Liver (tissue), 8 donors: ENCODE measurements at regions not wholly inside any gene's neighbourhood (a gene's known extent, or its start where the extent isn't known, plus 50 kb on each side); places are given as distances from the start of the nearest gene placed in this dataset.

Source experiments
- DNase-seq: peaks from one replicate; pipeline ENCODE4 v3.0.0-alpha.2; 2017; ENCODE audit warnings: low spot score
- H3K27ac ChIP-seq, 2 donors: one replicate each; pipeline ENCODE4 v1.7.0; 2013; ENCODE audit warnings: inconsistent platforms in 2 of 2, low read length in 2 of 2, control low read depth in 1 of 2, low read depth in 1 of 2, mild to moderate bottlenecking in 1 of 2
- H3K27me3 ChIP-seq, 4 donors: one replicate each; pipeline versions ENCODE4 v1.6.1 to v1.7.0; 2013; ENCODE audit warnings: low read length in 3 of 4, inconsistent platforms in 1 of 4, mild to moderate bottlenecking in 1 of 4, moderate library complexity in 1 of 4; ENCODE audit not compliant: control insufficient read depth in 4 of 4, insufficient read depth in 4 of 4
- H3K36me3 ChIP-seq, 4 donors: one replicate each; pipeline versions ENCODE4 v1.6.1 to v1.7.0; 2013; ENCODE audit warnings: low read length in 3 of 4, mild to moderate bottlenecking in 3 of 4, low read depth in 1 of 4, moderate library complexity in 1 of 4; ENCODE audit not compliant: control insufficient read depth in 4 of 4, insufficient read depth in 3 of 4
- H3K4me1 ChIP-seq, 4 donors: one replicate each; pipeline versions ENCODE4 v1.6.1 to v1.7.0; 2013; ENCODE audit warnings: low read length in 3 of 4, mild to moderate bottlenecking in 3 of 4, moderate library complexity in 1 of 4; ENCODE audit not compliant: control insufficient read depth in 4 of 4, insufficient read depth in 4 of 4
- H3K4me3 ChIP-seq, 3 donors: one replicate each; pipeline versions ENCODE4 v1.6.1 to v1.7.0; 2013; ENCODE audit warnings: low read length in 3 of 3, control low read depth in 1 of 3, low read depth in 1 of 3, mild to moderate bottlenecking in 1 of 3
- H3K9ac ChIP-seq, 2 donors: one replicate each; pipeline ENCODE4 v1.7.0; 2013; ENCODE audit warnings: low read length in 2 of 2, mild to moderate bottlenecking in 2 of 2, moderate library complexity in 2 of 2, control low read depth in 1 of 2, low read depth in 1 of 2
- H3K9me3 ChIP-seq, 4 donors: one replicate each; pipeline versions ENCODE4 v1.6.1 to v1.7.0; 2013; ENCODE audit warnings: low read length in 3 of 4; ENCODE audit not compliant: control insufficient read depth in 4 of 4
- ATF3 ChIP-seq: IDR thresholded peaks from 2 replicates; pipeline ENCODE4 v1.6.1; 2016; ENCODE audit warnings: antibody characterized with exemption
- EGR1 ChIP-seq, 2 donors: IDR thresholded peaks; 2 replicates each; pipeline ENCODE4 v1.6.1; 2016 to 2018; ENCODE audit warnings: antibody characterized with exemption in 2 of 2, low read depth in 2 of 2
- FOXA1 ChIP-seq: IDR thresholded peaks from 2 replicates; pipeline ENCODE4 v1.6.1; 2016; ENCODE audit warnings: antibody characterized with exemption
- GABPA ChIP-seq, 2 donors: IDR thresholded peaks in 1 of 2; conservative IDR thresholded peaks in 1 of 2; 2 replicates each; pipeline ENCODE4 v1.6.1; 2016; ENCODE audit warnings: antibody characterized with exemption in 2 of 2, mild to moderate bottlenecking in 1 of 2, moderate library complexity in 1 of 2
- HNF4A ChIP-seq, 2 donors: conservative IDR thresholded peaks; 2 replicates each; pipeline ENCODE4 v1.6.1; 2016; ENCODE audit warnings: antibody characterized with exemption in 2 of 2, mild to moderate bottlenecking in 2 of 2
- HNF4G ChIP-seq: IDR thresholded peaks from 2 replicates; pipeline ENCODE4 v1.6.1; 2016; ENCODE audit warnings: antibody characterized with exemption
- JUND ChIP-seq, 2 donors: IDR thresholded peaks; 2 replicates each; pipeline ENCODE4 v1.6.1; 2016; ENCODE audit warnings: antibody characterized with exemption in 2 of 2
- NR2F2 ChIP-seq: IDR thresholded peaks from 2 replicates; pipeline ENCODE4 v1.6.1; 2016; ENCODE audit warnings: antibody characterized with exemption
- RAD21 ChIP-seq, 2 donors: IDR thresholded peaks; 2 replicates each; pipeline ENCODE4 v1.6.1; 2016; ENCODE audit warnings: antibody characterized with exemption in 2 of 2, mild to moderate bottlenecking in 2 of 2
- RXRA ChIP-seq, 2 donors: IDR thresholded peaks; 2 replicates each; pipeline ENCODE4 v1.6.1; 2017 to 2018; ENCODE audit warnings: antibody characterized with exemption in 2 of 2, mild to moderate bottlenecking in 1 of 2
- SP1 ChIP-seq: IDR thresholded peaks from 2 replicates; pipeline ENCODE4 v1.6.1; 2018; ENCODE audit warnings: antibody characterized with exemption, mild to moderate bottlenecking
- TAF1 ChIP-seq: conservative IDR thresholded peaks from 2 replicates; pipeline ENCODE4 v1.6.1; 2016; ENCODE audit warnings: antibody characterized with exemption, mild to moderate bottlenecking
- YY1 ChIP-seq: IDR thresholded peaks from 2 replicates; pipeline ENCODE4 v1.6.1; 2016; ENCODE audit warnings: antibody characterized with exemption, mild to moderate bottlenecking
- WGBS: extraction: QIAGEN DNeasy Blood & Tissue Kit; methylation state at CpG from one replicate; pipeline ENCODE4 v1.1.7; 2013; 5-methylcytosine and 5-hydroxymethylcytosine counted together
- TF ChIP-seq, protein P1 (sequence below): IDR thresholded peaks from 2 replicates; pipeline ENCODE4 v1.6.1; 2016; ENCODE audit warnings: antibody characterized with exemption
- TF ChIP-seq, protein P2 (sequence below): fragments of 150-350 bp; IDR thresholded peaks from 2 replicates; pipeline ENCODE4 v1.5.1; 2017; ENCODE audit warnings: improper control_type of control experiment, low read depth, low read length; ENCODE audit not compliant: missing input control
- TF ChIP-seq, protein P3 (sequence below): IDR thresholded peaks from 2 replicates; pipeline ENCODE4 v1.6.1; 2016; ENCODE audit warnings: antibody characterized with exemption
- TF ChIP-seq, protein P4 (sequence below): IDR thresholded peaks from 2 replicates; pipeline ENCODE4 v1.6.1; 2016; ENCODE audit warnings: antibody characterized with exemption, mild to moderate bottlenecking
- donor health status: healthy.
- donor health status: healthy.
- donor health status: healthy.
- donor health status: healthy.
- donor health status: healthy.

DNA sequence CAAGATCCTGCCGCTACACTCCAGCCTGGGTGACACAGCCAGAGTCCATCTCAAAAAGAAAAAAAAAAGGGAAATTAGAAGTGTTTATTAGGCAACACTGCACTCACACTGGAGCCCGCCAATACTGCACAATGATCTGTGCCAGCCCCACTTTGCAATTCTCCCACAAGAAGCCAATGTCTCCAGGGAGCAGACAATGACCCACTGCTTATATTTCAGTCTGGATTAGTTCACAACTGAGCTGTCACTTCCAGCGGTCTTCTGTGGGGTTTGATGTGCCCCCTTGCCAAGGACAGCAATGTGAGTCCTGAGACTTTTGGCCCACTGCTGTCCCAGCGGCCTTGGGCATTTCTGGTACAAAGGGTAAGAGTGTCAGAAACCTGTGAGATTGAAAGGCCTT lies 85.6 kb upstream of the PPM1B start (continued):
- TF ChIP-seq, protein P1, sequence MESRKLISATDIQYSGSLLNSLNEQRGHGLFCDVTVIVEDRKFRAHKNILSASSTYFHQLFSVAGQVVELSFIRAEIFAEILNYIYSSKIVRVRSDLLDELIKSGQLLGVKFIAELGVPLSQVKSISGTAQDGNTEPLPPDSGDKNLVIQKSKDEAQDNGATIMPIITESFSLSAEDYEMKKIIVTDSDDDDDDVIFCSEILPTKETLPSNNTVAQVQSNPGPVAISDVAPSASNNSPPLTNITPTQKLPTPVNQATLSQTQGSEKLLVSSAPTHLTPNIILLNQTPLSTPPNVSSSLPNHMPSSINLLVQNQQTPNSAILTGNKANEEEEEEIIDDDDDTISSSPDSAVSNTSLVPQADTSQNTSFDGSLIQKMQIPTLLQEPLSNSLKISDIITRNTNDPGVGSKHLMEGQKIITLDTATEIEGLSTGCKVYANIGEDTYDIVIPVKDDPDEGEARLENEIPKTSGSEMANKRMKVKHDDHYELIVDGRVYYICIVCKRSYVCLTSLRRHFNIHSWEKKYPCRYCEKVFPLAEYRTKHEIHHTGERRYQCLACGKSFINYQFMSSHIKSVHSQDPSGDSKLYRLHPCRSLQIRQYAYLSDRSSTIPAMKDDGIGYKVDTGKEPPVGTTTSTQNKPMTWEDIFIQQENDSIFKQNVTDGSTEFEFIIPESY: no peak
- TF ChIP-seq ATF3 (no peak), NR2F2 (no peak)
- TF ChIP-seq, protein P2, sequence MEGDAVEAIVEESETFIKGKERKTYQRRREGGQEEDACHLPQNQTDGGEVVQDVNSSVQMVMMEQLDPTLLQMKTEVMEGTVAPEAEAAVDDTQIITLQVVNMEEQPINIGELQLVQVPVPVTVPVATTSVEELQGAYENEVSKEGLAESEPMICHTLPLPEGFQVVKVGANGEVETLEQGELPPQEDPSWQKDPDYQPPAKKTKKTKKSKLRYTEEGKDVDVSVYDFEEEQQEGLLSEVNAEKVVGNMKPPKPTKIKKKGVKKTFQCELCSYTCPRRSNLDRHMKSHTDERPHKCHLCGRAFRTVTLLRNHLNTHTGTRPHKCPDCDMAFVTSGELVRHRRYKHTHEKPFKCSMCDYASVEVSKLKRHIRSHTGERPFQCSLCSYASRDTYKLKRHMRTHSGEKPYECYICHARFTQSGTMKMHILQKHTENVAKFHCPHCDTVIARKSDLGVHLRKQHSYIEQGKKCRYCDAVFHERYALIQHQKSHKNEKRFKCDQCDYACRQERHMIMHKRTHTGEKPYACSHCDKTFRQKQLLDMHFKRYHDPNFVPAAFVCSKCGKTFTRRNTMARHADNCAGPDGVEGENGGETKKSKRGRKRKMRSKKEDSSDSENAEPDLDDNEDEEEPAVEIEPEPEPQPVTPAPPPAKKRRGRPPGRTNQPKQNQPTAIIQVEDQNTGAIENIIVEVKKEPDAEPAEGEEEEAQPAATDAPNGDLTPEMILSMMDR: no peak

- no peak for DNase-seq
- no peaks in the 10 kb centered on the region for H3K36me3 ChIP-seq
- no peak for TF ChIP-seq EGR1 (IDR thresholded peaks at IDR 0.05; ENCODE audit: low read depth in 2 of 2)
- TF ChIP-seq, protein P3, sequence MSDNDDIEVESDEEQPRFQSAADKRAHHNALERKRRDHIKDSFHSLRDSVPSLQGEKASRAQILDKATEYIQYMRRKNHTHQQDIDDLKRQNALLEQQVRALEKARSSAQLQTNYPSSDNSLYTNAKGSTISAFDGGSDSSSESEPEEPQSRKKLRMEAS: no peak
- TF ChIP-seq, protein P4, sequence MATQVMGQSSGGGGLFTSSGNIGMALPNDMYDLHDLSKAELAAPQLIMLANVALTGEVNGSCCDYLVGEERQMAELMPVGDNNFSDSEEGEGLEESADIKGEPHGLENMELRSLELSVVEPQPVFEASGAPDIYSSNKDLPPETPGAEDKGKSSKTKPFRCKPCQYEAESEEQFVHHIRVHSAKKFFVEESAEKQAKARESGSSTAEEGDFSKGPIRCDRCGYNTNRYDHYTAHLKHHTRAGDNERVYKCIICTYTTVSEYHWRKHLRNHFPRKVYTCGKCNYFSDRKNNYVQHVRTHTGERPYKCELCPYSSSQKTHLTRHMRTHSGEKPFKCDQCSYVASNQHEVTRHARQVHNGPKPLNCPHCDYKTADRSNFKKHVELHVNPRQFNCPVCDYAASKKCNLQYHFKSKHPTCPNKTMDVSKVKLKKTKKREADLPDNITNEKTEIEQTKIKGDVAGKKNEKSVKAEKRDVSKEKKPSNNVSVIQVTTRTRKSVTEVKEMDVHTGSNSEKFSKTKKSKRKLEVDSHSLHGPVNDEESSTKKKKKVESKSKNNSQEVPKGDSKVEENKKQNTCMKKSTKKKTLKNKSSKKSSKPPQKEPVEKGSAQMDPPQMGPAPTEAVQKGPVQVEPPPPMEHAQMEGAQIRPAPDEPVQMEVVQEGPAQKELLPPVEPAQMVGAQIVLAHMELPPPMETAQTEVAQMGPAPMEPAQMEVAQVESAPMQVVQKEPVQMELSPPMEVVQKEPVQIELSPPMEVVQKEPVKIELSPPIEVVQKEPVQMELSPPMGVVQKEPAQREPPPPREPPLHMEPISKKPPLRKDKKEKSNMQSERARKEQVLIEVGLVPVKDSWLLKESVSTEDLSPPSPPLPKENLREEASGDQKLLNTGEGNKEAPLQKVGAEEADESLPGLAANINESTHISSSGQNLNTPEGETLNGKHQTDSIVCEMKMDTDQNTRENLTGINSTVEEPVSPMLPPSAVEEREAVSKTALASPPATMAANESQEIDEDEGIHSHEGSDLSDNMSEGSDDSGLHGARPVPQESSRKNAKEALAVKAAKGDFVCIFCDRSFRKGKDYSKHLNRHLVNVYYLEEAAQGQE: no peak
- no peak for TF ChIP-seq FOXA1
- TF ChIP-seq JUND (IDR thresholded peaks at IDR 0.05): no peak
- no peak for TF ChIP-seq RXRA (IDR thresholded peaks at IDR 0.05)
- TF ChIP-seq GABPA (IDR thresholded peaks at IDR 0.05 in 1 of 2, conservative IDR thresholded peaks at IDR 0.05 in 1 of 2): no peak
- TF ChIP-seq SP1: no peak
- TF ChIP-seq RAD21 (IDR thresholded peaks at IDR 0.05): no peak
- TF ChIP-seq, protein P1: no peak
- TF ChIP-seq YY1: no peak
- TF ChIP-seq TAF1: no peak
- TF ChIP-seq ATF3: no peak
- TF ChIP-seq HNF4A (conservative IDR thresholded peaks at IDR 0.05): no peak
- TF ChIP-seq HNF4G: no peak
- TF ChIP-seq NR2F2: no peak
- peaks cover 7 to 30% (median 19%) of the 10 kb centered on the region in 4 donors for H3K4me1 ChIP-seq
- H3K4me3 ChIP-seq: no peak overlapping the region
- no peak overlapping the region for H3K27ac ChIP-seq
- WGBS: 95% methylated on average over 5 of the region's 5 CpGs
- H3K27me3 ChIP-seq: no peaks in the 10 kb centered on the region
- H3K9me3 ChIP-seq: no peaks in the 10 kb centered on the region
- no peak overlapping the region for H3K9ac ChIP-seq
Measured at GRCh38 chr2:44084850-44085249, 83.8 kb upstream of the PPM1B start.
